Heart right ventricle (tissue), 16 donors: ENCODE measurements at regions not wholly inside any gene's neighbourhood (a gene's known extent, or its start where the extent isn't known, plus 50 kb on each side); places are given as distances from the start of the nearest gene placed in this dataset.

ENCODE experiments used
- ATAC-seq, 8 donors: fragments of 200-7000 bp; cut with Tn5 transposase; one replicate each; pipeline ENCODE4 v1.9.1; 2020; ENCODE audit warnings: mild to moderate bottlenecking in 8 of 8, moderate library complexity in 8 of 8, moderate number of reproducible peaks in 1 of 8
- DNase-seq, 2 donors: peaks; one replicate each; pipeline ENCODE4 v3.0.0-alpha.2; 2020
- H3K27ac ChIP-seq, 10 donors: fragments of 200-600 bp; sonication (generic) in 2 of 10; one replicate each; pipeline versions ENCODE4 v1.5.0 to v1.8.0; 2020 to 2022; ENCODE audit warnings: mild to moderate bottlenecking in 3 of 10
- H3K27me3 ChIP-seq, 7 donors: fragments of 200-600 bp; one replicate each; pipeline ENCODE4 v1.8.0; 2021 to 2022; ENCODE audit warnings: mild to moderate bottlenecking in 2 of 7
- H3K36me3 ChIP-seq, 9 donors: fragments of 200-600 bp; sonication (generic) in 1 of 9; one replicate each; pipeline versions ENCODE4 v1.5.0 to v1.8.0; 2020 to 2022; ENCODE audit warnings: mild to moderate bottlenecking in 2 of 9
- H3K4me1 ChIP-seq, 9 donors: fragments of 200-600 bp; sonication (generic) in 1 of 9; one replicate each; pipeline versions ENCODE4 v1.5.0 to v1.8.0; 2020 to 2022; ENCODE audit warnings: mild to moderate bottlenecking in 4 of 9
- H3K4me3 ChIP-seq, 10 donors: fragments of 200-600 bp; sonication (generic) in 2 of 10; one replicate each; pipeline versions ENCODE4 v1.5.0 to v1.8.0; 2020 to 2022; ENCODE audit warnings: mild to moderate bottlenecking in 7 of 10, moderate library complexity in 2 of 10
- H3K9me3 ChIP-seq, 11 donors: fragments of 200-600 bp in 10 of 11; sonication (generic) in 2 of 11; one replicate each; pipeline versions ENCODE4 v1.5.0 to v1.8.0; 2013 to 2022; ENCODE audit warnings: mild to moderate bottlenecking in 2 of 11, control low read depth in 1 of 11, moderate library complexity in 1 of 11
- WGBS, 2 donors: extraction: QIAGEN DNeasy Blood & Tissue Kit; methylation state at CpG; one replicate each; pipeline ENCODE4 v1.1.7; 2013; ENCODE audit warnings: inconsistent platforms in 1 of 2; 5-methylcytosine and 5-hydroxymethylcytosine counted together
- intact Hi-C, 10 donors: fragments of 100-400 bp; cut with DNase I; formaldehyde crosslinking; loops; one replicate each; pipeline versions ENCODE4 v1.11.1 to v1.14.2; 2022
- TF ChIP-seq, protein P1 (sequence below), 9 donors: fragments of 200-600 bp; sonication (generic) in 2 of 9; IDR thresholded peaks; one replicate each; pipeline versions ENCODE4 v1.5.0 to v1.8.0; 2021 to 2022; ENCODE audit warnings: antibody characterized with exemption in 9 of 9, mild to moderate bottlenecking in 5 of 9, moderate library complexity in 1 of 9
- donor health status: Arrhythmogenic right ventricular cardiomyopathy.
- donor health status: ischemic (EF 13 %, LVEDD 7.1; RV severe dilation, severe dysfunction).
- donor health status: healthy with polysubstance abuse.
- donor health status: DM: no; HTN: yes; CAD: no.
- donor health status: DM: no; HTN: no; CAD: no.
- donor health status: ischemic (EF 25% LVEDD 6.9; RV normal size, moderate dysfunction).
- donor health status: ischemic (EF 25% LVEDD 5.7; RV mildly dilated, moderate dysfunction).
- donor health status: healthy.
- donor health status: DM: yes; HTN: yes; CAD: no.
- donor health status: Ischemic cardiomyopathy.
- donor health status: ischemic (EF 35%, LVEDD 5.7; RV mildly dilated, moderate dysfunction).
- donor health status: nonischemic (EF 11% LVEDD 7.7; RV severe dilation, severe dysfunction).
- donor health status: DM: yes; HTN: yes; CAD: no.
- donor health status: PGD.
- donor health status: ischemic (EF 29% LVEDD 5.4; RV normal size, mild dysfunction).
- donor health status: nonischemic (EF 23%, LVEDD 6.1; RV moderate dilation, normal function).

DNA sequence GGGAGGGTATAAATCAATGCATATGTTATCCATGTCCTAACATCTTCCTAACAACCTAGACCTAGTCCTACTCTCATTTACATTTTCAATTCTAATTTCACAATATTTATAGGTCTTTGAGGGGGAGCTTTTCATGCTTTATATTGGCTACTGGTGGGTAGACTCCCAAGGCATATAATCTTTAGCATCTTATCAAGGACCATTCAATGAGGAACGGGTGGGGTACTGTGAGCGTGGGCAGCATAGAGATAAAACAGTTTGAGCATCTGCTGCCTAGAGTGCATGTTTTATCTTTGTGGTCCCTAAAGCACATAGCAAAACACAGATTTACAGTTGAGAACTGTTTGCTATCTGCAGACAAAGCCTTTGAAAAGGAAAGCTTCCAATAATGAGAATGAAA is 427.6 kb upstream of the WWC1 start:
- H3K36me3 ChIP-seq: no peaks in the 10 kb centered on the region
- WGBS, 2 donors: 45 to 50% methylated on average over 2 of the region's 2 CpGs
- H3K4me1 ChIP-seq: peaks cover 0 to 14% (median 0%) of the 10 kb centered on the region in 9 donors
- DNase-seq: no peak
- no peaks in the 10 kb centered on the region for H3K9me3 ChIP-seq
- no peak for ATAC-seq
- H3K27ac ChIP-seq: no peak overlapping the region
- intact Hi-C loops: no loop called here
- no peaks in the 10 kb centered on the region for H3K27me3 ChIP-seq
- no peak overlapping the region for H3K4me3 ChIP-seq
- TF ChIP-seq, protein P1, sequence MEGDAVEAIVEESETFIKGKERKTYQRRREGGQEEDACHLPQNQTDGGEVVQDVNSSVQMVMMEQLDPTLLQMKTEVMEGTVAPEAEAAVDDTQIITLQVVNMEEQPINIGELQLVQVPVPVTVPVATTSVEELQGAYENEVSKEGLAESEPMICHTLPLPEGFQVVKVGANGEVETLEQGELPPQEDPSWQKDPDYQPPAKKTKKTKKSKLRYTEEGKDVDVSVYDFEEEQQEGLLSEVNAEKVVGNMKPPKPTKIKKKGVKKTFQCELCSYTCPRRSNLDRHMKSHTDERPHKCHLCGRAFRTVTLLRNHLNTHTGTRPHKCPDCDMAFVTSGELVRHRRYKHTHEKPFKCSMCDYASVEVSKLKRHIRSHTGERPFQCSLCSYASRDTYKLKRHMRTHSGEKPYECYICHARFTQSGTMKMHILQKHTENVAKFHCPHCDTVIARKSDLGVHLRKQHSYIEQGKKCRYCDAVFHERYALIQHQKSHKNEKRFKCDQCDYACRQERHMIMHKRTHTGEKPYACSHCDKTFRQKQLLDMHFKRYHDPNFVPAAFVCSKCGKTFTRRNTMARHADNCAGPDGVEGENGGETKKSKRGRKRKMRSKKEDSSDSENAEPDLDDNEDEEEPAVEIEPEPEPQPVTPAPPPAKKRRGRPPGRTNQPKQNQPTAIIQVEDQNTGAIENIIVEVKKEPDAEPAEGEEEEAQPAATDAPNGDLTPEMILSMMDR (IDR thresholded peaks at IDR 0.05): no peak

DNA sequence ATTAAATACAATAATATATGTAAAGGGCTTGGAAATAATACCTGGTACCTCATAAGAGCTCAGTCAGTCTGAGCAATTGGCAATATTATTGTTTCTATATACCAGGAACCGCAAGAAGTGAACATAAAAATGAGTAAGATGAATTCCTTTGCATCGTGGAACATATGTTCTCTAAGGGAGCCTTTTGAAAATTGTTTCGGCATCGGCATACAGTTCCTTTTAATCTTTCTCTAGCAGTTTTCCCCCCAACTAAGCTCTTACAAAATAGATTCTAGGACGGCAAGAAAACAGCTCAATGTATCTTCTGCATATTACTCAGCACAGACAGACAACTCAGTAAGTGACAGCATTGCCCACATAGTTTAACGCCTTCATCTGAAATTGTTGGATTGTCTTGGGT is 426.6 kb upstream of the WWC1 start:
- intact Hi-C loops: no loop called here
- Histone ChIP-seq H3K27me3 (no peaks in the 10 kb centered on the region), H3K4me3 (no peak overlapping the region), H3K9me3 (no peaks in the 10 kb centered on the region), H3K27ac (no peak overlapping the region), H3K4me1 (peaks cover 0 to 14% (median 0%) of the 10 kb centered on the region in 9 donors), H3K36me3 (no peaks in the 10 kb centered on the region)
- TF ChIP-seq, protein P1 (IDR thresholded peaks at IDR 0.05): no peak
- no peak for ATAC-seq
- DNase-seq: no peak
- WGBS, 2 donors: 87 to 89% methylated on average over 6 of the region's 6 CpGs

DNA sequence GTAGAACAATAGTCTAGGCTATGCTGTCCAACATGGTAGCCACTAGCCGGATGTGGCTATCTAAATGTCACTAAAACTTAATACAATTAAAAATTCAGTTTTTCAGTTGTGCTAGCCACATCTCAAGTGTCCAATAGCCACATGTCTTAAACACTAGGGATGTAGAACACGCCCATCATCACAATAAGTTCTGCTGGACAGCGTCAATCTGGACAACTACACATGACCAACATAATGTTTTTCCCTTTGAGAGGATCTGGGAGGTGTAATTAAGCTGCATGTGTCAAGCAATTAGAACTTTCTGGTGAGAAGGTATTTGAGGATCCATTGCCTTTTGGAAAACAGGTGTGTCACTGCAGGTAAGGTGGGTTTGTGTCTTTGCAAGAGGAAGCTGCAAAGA is 424.6 kb upstream of the WWC1 start:
- DNase-seq (no peak), ATAC-seq (no peak)
- Histone ChIP-seq H3K36me3 (no peaks in the 10 kb centered on the region), H3K4me3 (no peak overlapping the region), H3K27ac (no peak overlapping the region), H3K4me1 (peaks cover 0 to 6% (median 0%) of the 10 kb centered on the region in 9 donors), H3K9me3 (no peaks in the 10 kb centered on the region), H3K27me3 (no peaks in the 10 kb centered on the region)
- TF ChIP-seq, protein P1 (IDR thresholded peaks at IDR 0.05): no peak
- 74 to 80% methylated on average over 3 of the region's 3 CpGs for WGBS, 2 donors
- intact Hi-C loops: no loop called here

DNA sequence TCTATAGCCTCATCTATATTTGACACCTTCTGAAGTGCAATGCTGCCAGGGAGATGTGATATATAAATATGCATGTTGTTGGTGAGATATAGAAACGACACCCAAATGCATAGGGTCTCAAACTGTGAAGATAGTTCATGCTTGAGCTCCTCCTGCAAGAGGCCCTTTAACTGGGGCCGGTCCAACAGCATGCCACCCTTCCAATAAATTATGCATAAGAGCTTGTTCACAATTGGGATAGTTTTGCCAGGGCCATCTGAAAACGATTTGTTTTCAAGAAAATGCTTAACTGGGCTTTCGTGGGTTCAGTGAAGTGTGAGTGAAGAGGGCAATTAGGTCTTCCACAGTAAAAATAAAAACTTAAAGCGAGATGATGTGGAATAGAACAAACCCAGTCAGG is 424.2 kb upstream of the WWC1 start:
- H3K4me1 ChIP-seq: peaks cover 0 to under 1% (median 0%) of the 10 kb centered on the region in 9 donors
- TF ChIP-seq, protein P1 (IDR thresholded peaks at IDR 0.05): no peak
- H3K27me3 ChIP-seq: no peaks in the 10 kb centered on the region
- DNase-seq (no peak), ATAC-seq (no peak)
- 71 to 78% methylated on average over 5 of the region's 5 CpGs for WGBS, 2 donors
- intact Hi-C loops: no loop called here
- H3K9me3 ChIP-seq: no peaks in the 10 kb centered on the region
- no peak overlapping the region for H3K27ac ChIP-seq
- no peaks in the 10 kb centered on the region for H3K36me3 ChIP-seq
- no peak overlapping the region for H3K4me3 ChIP-seq

DNA sequence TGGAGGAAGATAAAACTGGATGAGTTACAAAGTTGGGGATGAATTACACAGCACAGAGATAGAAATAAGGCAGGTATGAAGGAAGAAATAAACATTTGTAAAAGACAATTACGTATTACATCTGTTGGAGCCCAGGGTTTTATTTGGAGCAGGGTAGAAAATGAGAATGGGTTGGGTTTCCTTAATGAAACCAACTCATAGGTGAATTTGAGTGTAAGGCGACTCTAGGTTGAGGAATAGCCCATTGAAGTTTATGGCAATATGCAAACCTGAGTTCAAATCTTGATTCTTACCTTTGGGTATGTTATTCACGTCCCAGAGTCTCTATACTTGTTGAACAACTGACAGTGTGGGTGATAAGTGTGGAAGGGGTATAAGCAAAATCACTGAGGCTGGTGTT is 422.3 kb upstream of the WWC1 start:
- Histone ChIP-seq H3K27me3 (no peaks in the 10 kb centered on the region), H3K4me1 (no peaks in the 10 kb centered on the region), H3K27ac (no peak overlapping the region), H3K36me3 (no peaks in the 10 kb centered on the region), H3K9me3 (no peaks in the 10 kb centered on the region), H3K4me3 (no peak overlapping the region)
- no peak for ATAC-seq
- intact Hi-C loops: no loop called here
- no peak for DNase-seq
- TF ChIP-seq, protein P1 (IDR thresholded peaks at IDR 0.05): no peak
- WGBS, 2 donors: 76 to 77% methylated on average over 3 of the region's 3 CpGs
